Endothelial cell of umbilical vein (primary cell): ENCODE measurements at regions not wholly inside any gene's neighbourhood (a gene's known extent, or its start where the extent isn't known, plus 50 kb on each side); places are given as distances from the start of the nearest gene placed in this dataset.
"Not testable (repeated sequence)": the region's sequence is repeated elsewhere in the genome, so short reads cannot be mapped to it uniquely, and the experiment has no call there.

ENCODE experiments used
- EZH2 ChIP-seq: IDR thresholded peaks from 2 replicates; pipeline ENCODE4 v1.6.1; 2012; ENCODE audit warnings: borderline replicate concordance, low read depth, mild to moderate bottlenecking, moderate library complexity, low read length, inconsistent platforms; ENCODE audit not compliant: severe bottlenecking
- POLR2A ChIP-seq: IDR thresholded peaks from 2 replicates; pipeline ENCODE4 v1.6.1; 2012; ENCODE audit warnings: low read depth, mild to moderate bottlenecking, control low read depth, low read length
- POLR2AphosphoS5 ChIP-seq: IDR thresholded peaks from 2 replicates; pipeline ENCODE4 v1.6.1; 2012; ENCODE audit warnings: low read depth, mild to moderate bottlenecking, control low read depth, low read length, moderate library complexity; ENCODE audit not compliant: insufficient read depth
- TF ChIP-seq, protein P1 (sequence below), 2 donors: IDR thresholded peaks; 1 replicate in 1 of 2; 2 replicates in 1 of 2; pipeline ENCODE4 v1.5.1; 2011; ENCODE audit warnings: low read length in 2 of 2, mild to moderate bottlenecking in 2 of 2, moderate library complexity in 2 of 2, control low read depth in 1 of 2, inconsistent platforms in 1 of 2, low read depth in 1 of 2; ENCODE audit not compliant: insufficient read depth in 1 of 2; ENCODE audit errors: extremely low read depth in 1 of 2
- TF ChIP-seq, protein P2 (sequence below): IDR thresholded peaks from 2 replicates; pipeline ENCODE4 v1.6.1; 2011; ENCODE audit not compliant: insufficient read depth, insufficient read length

DNA sequence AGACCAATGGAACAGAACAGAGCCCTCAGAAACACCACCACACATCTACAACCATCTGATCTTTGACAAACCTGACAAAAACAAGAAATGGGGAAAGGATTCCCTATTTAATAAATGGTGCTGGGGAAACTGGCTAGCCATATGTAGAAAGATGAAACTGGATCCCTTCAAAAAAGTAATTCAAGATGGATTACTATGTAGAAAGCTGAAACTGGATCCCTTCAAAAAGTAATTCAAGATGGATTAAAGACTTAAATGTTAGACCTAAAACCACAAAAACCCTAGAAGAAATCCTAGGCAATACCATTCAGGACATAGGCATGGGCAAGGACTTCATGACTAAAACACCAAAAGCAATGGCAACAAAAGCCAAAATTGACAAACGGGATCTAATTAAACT is 221.6 kb upstream of the EDNRA start:
- not testable (repeated sequence) for TF ChIP-seq EZH2, POLR2A, POLR2AphosphoS5
- TF ChIP-seq, protein P1, sequence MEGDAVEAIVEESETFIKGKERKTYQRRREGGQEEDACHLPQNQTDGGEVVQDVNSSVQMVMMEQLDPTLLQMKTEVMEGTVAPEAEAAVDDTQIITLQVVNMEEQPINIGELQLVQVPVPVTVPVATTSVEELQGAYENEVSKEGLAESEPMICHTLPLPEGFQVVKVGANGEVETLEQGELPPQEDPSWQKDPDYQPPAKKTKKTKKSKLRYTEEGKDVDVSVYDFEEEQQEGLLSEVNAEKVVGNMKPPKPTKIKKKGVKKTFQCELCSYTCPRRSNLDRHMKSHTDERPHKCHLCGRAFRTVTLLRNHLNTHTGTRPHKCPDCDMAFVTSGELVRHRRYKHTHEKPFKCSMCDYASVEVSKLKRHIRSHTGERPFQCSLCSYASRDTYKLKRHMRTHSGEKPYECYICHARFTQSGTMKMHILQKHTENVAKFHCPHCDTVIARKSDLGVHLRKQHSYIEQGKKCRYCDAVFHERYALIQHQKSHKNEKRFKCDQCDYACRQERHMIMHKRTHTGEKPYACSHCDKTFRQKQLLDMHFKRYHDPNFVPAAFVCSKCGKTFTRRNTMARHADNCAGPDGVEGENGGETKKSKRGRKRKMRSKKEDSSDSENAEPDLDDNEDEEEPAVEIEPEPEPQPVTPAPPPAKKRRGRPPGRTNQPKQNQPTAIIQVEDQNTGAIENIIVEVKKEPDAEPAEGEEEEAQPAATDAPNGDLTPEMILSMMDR (IDR thresholded peaks at IDR 0.05; ENCODE audit: extremely low read depth in 1 of 2, insufficient read depth in 1 of 2, low read depth in 1 of 2, low read length in 2 of 2): not testable (repeated sequence)
- TF ChIP-seq, protein P2, sequence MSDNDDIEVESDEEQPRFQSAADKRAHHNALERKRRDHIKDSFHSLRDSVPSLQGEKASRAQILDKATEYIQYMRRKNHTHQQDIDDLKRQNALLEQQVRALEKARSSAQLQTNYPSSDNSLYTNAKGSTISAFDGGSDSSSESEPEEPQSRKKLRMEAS: not testable (repeated sequence)
